Progenitor cell of endocrine pancreas (in vitro differentiated cells): ENCODE measurements at regions not wholly inside any gene's neighbourhood (a gene's known extent, or its start where the extent isn't known, plus 50 kb on each side); places are given as distances from the start of the nearest gene placed in this dataset.
"Not testable (repeated sequence)": the region's sequence is repeated elsewhere in the genome, so short reads cannot be mapped to it uniquely, and the experiment has no call there.

Experiments used
- DNase-seq: peaks from one replicate; pipeline ENCODE4 v3.0.0; 2021; ENCODE audit warnings: low spot score; ENCODE audit not compliant: unreplicated experiment
- H3K27ac Mint-ChIP-seq: 2 replicates; pipeline ENCODE4 v1.8.0; 2021; ENCODE audit warnings: mild to moderate bottlenecking, moderate library complexity, mixed read lengths
- H3K27me3 Mint-ChIP-seq: 2 replicates; pipeline ENCODE4 v1.8.0; 2021; ENCODE audit warnings: mixed read lengths
- H3K36me3 Mint-ChIP-seq: 2 replicates; pipeline ENCODE4 v1.8.0; 2022; ENCODE audit warnings: mixed read lengths; ENCODE audit not compliant: insufficient read depth
- H3K4me1 Mint-ChIP-seq: 2 replicates; pipeline ENCODE4 v1.8.0; 2021; ENCODE audit warnings: low read depth, mixed read lengths
- H3K4me3 Mint-ChIP-seq: 2 replicates; pipeline ENCODE4 v1.8.0; 2021; ENCODE audit warnings: low read depth, mild to moderate bottlenecking, moderate library complexity, mixed read lengths
- H3K9me3 Mint-ChIP-seq: 2 replicates; pipeline ENCODE4 v1.8.0; 2021; ENCODE audit warnings: low read depth, mixed read lengths
- TF ChIP-seq, protein P1 (sequence below): fragments of 200-600 bp; sonication (generic); IDR thresholded peaks from one replicate; pipeline ENCODE4 v1.5.0; 2021; ENCODE audit warnings: antibody characterized with exemption, mild to moderate bottlenecking; ENCODE audit not compliant: unreplicated experiment

DNA sequence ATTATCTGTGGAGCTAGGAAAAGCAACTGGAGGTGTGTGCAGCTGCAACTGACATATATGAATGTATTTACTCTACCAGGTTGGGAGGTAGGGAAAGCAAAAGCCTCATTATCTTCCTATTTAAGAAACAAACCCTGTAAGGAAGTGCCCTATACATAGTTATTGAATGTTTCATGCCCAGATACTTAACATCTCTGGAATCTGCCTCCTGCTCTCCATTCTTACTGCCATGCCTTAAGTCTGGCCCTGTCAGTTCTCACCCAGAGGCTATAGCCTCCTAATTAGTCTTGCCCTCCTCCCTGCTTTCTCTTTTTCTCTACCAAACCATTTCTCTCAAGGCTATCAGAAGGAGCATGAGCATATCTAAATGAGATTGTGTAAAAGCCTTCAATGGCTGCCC, 542.6 kb upstream of the LRRN3 start:
- DNase-seq, result no peak
- TF ChIP-seq, protein P1, sequence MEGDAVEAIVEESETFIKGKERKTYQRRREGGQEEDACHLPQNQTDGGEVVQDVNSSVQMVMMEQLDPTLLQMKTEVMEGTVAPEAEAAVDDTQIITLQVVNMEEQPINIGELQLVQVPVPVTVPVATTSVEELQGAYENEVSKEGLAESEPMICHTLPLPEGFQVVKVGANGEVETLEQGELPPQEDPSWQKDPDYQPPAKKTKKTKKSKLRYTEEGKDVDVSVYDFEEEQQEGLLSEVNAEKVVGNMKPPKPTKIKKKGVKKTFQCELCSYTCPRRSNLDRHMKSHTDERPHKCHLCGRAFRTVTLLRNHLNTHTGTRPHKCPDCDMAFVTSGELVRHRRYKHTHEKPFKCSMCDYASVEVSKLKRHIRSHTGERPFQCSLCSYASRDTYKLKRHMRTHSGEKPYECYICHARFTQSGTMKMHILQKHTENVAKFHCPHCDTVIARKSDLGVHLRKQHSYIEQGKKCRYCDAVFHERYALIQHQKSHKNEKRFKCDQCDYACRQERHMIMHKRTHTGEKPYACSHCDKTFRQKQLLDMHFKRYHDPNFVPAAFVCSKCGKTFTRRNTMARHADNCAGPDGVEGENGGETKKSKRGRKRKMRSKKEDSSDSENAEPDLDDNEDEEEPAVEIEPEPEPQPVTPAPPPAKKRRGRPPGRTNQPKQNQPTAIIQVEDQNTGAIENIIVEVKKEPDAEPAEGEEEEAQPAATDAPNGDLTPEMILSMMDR, result no peak
- Mint-ChIP-seq H3K9me3 (peaks cover 15% of the 10 kb centered on the region), H3K4me3 (no peak overlapping the region), H3K36me3 (peaks cover 5% of the 10 kb centered on the region), H3K4me1 (no peaks in the 10 kb centered on the region), H3K27ac (no peak overlapping the region), H3K27me3 (no peaks in the 10 kb centered on the region)

DNA sequence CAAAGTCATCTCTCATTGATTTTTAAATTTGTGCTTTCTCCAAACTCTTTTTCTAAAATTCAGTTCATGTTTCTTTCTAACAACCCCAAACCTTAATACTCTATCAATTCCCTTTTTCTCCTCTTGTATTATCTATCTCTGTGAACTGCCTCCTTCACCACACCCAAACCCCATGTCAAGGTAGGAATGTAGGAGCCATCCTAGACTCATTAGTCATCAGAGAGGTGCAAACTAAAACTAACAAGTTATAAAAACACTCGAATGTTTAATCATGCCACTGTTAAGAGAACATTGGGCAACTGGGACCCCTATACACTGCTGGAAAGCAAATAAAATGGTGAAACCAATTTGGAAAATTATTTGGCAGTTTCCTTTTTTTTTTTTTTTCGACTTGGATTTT, 533.8 kb upstream of the LRRN3 start:
- Mint-ChIP-seq H3K27ac (no peak overlapping the region), H3K36me3 (peaks cover 4% of the 10 kb centered on the region), H3K9me3 (peaks cover 16% of the 10 kb centered on the region), H3K4me3 (no peak overlapping the region), H3K27me3 (no peaks in the 10 kb centered on the region), H3K4me1 (no peaks in the 10 kb centered on the region)
- TF ChIP-seq, protein P1, result no peak
- no peak for DNase-seq

DNA sequence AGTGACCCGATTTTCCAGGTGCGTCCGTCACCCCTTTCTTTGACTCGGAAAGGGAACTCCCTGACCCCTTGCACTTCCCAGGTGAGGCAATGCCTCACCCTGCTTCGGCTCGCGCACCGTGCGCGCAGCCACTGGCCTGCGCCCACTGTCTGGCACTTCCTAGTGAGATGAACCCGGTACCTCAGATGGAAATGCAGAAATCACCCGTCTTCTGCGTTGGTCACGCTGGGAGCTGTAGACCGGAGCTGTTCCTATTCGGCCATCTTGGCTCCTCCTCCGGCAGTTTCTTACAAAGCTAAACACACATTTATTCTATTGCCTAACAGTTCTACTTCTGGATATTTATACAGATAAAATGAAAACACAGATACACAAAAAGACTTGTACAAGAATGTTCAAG, 527.6 kb upstream of the LRRN3 start:
- H3K27me3 Mint-ChIP-seq, H3K4me1 Mint-ChIP-seq, H3K4me3 Mint-ChIP-seq, DNase-seq, H3K27ac Mint-ChIP-seq, H3K9me3 Mint-ChIP-seq, H3K36me3 Mint-ChIP-seq: not testable (repeated sequence)

DNA sequence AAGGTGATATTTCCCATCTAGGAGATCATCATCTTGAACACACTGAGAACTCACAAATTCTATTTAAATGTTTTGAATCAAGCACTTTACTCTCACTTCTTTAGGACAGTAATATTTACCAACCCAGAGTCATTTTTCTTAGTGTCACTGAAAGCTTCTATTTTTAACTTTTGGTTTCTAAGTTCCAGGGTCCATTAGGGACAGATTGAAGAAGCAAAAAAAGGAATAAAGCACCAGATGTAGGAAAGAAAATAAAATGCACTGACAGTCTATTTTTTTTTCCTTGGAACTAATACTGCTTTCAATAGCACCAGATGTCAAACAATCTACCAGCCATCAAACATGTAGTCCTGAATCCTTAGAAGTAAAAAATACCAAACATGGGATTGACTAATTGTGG, 526.7 kb upstream of the LRRN3 start:
- H3K27me3 Mint-ChIP-seq, result no peaks in the 10 kb centered on the region
- peaks cover 8% of the 10 kb centered on the region for H3K9me3 Mint-ChIP-seq
- H3K4me3 Mint-ChIP-seq, result no peak overlapping the region
- H3K36me3 Mint-ChIP-seq, result no peaks in the 10 kb centered on the region
- no peak overlapping the region for H3K27ac Mint-ChIP-seq
- DNase-seq, result no peak
- H3K4me1 Mint-ChIP-seq, result peaks cover 8% of the 10 kb centered on the region
- TF ChIP-seq, protein P1, result no peak

DNA sequence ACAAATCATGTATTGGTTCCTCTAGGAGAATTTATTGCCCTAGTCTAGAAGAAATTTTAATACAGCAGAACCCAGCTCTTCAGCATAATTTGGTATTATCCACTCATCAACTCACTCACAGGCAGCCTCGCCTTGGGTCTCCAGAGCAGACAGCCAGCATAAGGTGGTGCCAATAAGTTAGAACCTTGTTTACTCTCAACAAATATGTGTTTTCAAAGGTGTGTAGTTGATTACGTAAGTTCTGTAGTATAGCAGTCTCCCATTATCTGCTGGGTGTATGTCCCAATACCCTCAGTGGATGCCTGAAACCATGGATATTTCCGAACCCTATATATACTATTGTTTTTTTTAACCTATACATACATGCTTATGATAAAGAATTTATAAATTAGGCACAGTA, 522.5 kb upstream of the LRRN3 start:
- TF ChIP-seq, protein P1, result no peak

DNA sequence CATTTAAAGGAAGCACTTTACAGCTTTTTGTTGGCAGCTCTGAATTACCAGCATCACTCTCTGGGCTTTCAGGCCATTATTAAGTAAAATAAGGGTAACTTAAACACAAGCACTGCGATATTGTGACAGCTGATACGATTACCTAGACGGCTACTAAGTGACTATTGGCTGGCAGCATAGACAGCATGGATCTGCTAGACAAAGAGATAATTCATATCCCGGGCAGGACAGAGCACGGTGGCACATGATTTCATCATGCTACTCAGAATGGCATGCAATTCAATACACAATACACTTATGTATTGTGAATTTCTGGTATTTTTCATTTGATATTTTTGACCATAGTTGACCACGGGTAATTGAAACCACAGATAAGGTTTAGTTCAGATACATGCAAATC, 522.0 kb upstream of the LRRN3 start:
- DNase-seq, result no peak
- no peaks in the 10 kb centered on the region for H3K36me3 Mint-ChIP-seq
- TF ChIP-seq, protein P1, result no peak
- H3K4me3 Mint-ChIP-seq, result no peak overlapping the region
- H3K4me1 Mint-ChIP-seq, result peaks cover 8% of the 10 kb centered on the region
- no peaks in the 10 kb centered on the region for H3K27me3 Mint-ChIP-seq
- peaks cover 4% of the 10 kb centered on the region for H3K9me3 Mint-ChIP-seq
- no peak overlapping the region for H3K27ac Mint-ChIP-seq

More for the DNA sequence above, 522.5 kb upstream of the LRRN3 start:
- no peak for DNase-seq
- Mint-ChIP-seq H3K9me3 (peaks cover 6% of the 10 kb centered on the region), H3K27ac (no peak overlapping the region), H3K4me3 (no peak overlapping the region), H3K36me3 (no peaks in the 10 kb centered on the region), H3K4me1 (peaks cover 8% of the 10 kb centered on the region), H3K27me3 (no peaks in the 10 kb centered on the region)
